ENCODE measurements at regions not wholly inside any gene's neighbourhood (a gene's known extent, or its start where the extent isn't known, plus 50 kb on each side); places are given as distances from the start of the nearest gene placed in this dataset.

- no peak for DNase-seq
Measured at GRCh38 chr17:36661047-36661666, 59.8 kb downstream of the MRM1 start.

GRCh38 chr17:36661688-36662087 is 60.3 kb downstream of the MRM1 start:
- DNase-seq: no peak

GRCh38 chr17:36665417-36665816 is 64.0 kb downstream of the MRM1 start:
- no peak for DNase-seq

- DNase-seq: no peak
Measured at GRCh38 chr17:36667922-36668321, 66.5 kb downstream of the MRM1 start.

GRCh38 chr17:36668824-36669223 is 67.4 kb downstream of the MRM1 start:
- DNase-seq: no peak

- DNase-seq: no peak
Measured at GRCh38 chr17:36671144-36671543, 69.8 kb downstream of the MRM1 start.

- no peak for DNase-seq
Measured at GRCh38 chr17:36672403-36672918, 71.1 kb downstream of the MRM1 start.

- no peak for DNase-seq
Measured at GRCh38 chr17:36673068-36673467, 71.7 kb downstream of the MRM1 start.

GRCh38 chr17:36673637-36674277 is 72.4 kb downstream of the MRM1 start:
- no peak for DNase-seq

GRCh38 chr17:36674278-36674650 is 72.9 kb downstream of the MRM1 start:
- peak; percentile 28 for DNase-seq

GRCh38 chr17:36675250-36675649 is 73.9 kb downstream of the MRM1 start:
- DNase-seq: no peak

GRCh38 chr17:36675786-36676185 is 74.4 kb downstream of the MRM1 start:
- no peak for DNase-seq

GRCh38 chr17:36679815-36680467 is 78.6 kb downstream of the MRM1 start:
- DNase-seq: no peak

- DNase-seq: no peak
Measured at GRCh38 chr17:36680701-36681202, 79.4 kb downstream of the MRM1 start.

- no peak for DNase-seq
Measured at GRCh38 chr17:36682773-36683172, 81.4 kb downstream of the MRM1 start.

GRCh38 chr17:36683387-36683786 is 82.0 kb downstream of the MRM1 start:
- DNase-seq: no peak

GRCh38 chr17:36684134-36684533 is 82.8 kb downstream of the MRM1 start:
- DNase-seq: no peak

- DNase-seq: no peak
Measured at GRCh38 chr17:36686123-36686669, 84.8 kb downstream of the MRM1 start.

- DNase-seq: no peak
Measured at GRCh38 chr17:36687736-36688135, 86.4 kb downstream of the MRM1 start.

GRCh38 chr17:36689089-36689667 is 87.8 kb downstream of the MRM1 start:
- no peak for DNase-seq

GRCh38 chr17:36690190-36690589 is 88.8 kb downstream of the MRM1 start:
- DNase-seq: no peak

GRCh38 chr17:36691606-36692005 is 90.2 kb downstream of the MRM1 start:
- no peak for DNase-seq

- no peak for DNase-seq
Measured at GRCh38 chr17:36695082-36695481, 93.7 kb downstream of the MRM1 start.

Data from stimulated activated CD4-positive, alpha-beta T cell treated with anti-CD3 and anti-CD28 coated beads, Interleukin-15, amount 100 ng/mL, for 24 hours (primary cell).